ENCODE measurements at regions not wholly inside any gene's neighbourhood (a gene's known extent, or its start where the extent isn't known, plus 50 kb on each side); places are given as distances from the start of the nearest gene placed in this dataset.

GRCh38 chr5:109944461-109944860 is 254.7 kb downstream of the MAN2A1 start:
- H3K4me3 ChIP-seq (ENCODE audit: low read depth in 1 of 2, low read length in 2 of 2), result no peak overlapping the region
- H3K27ac ChIP-seq (ENCODE audit: low read depth, low read length), result no peak overlapping the region
- H3K27me3 ChIP-seq (ENCODE audit: control insufficient read depth in 1 of 2, insufficient read depth in 2 of 2, low read length in 2 of 2), result no peaks in the 10 kb centered on the region
- peaks cover 0 to 4% of the 10 kb centered on the region in 2 donors for H3K9me3 ChIP-seq (ENCODE audit: control insufficient read depth in 1 of 2, low read length in 2 of 2)
- H3K4me1 ChIP-seq (ENCODE audit: control insufficient read depth in 1 of 2, insufficient read depth in 2 of 2, low read length in 2 of 2), result no peaks in the 10 kb centered on the region
- H3K9ac ChIP-seq (ENCODE audit: low read depth in 1 of 2, low read length in 2 of 2), result no peak overlapping the region
- no peaks in the 10 kb centered on the region for H3K36me3 ChIP-seq (ENCODE audit: control insufficient read depth in 1 of 2, insufficient read depth in 2 of 2, low read length in 2 of 2)

DNA sequence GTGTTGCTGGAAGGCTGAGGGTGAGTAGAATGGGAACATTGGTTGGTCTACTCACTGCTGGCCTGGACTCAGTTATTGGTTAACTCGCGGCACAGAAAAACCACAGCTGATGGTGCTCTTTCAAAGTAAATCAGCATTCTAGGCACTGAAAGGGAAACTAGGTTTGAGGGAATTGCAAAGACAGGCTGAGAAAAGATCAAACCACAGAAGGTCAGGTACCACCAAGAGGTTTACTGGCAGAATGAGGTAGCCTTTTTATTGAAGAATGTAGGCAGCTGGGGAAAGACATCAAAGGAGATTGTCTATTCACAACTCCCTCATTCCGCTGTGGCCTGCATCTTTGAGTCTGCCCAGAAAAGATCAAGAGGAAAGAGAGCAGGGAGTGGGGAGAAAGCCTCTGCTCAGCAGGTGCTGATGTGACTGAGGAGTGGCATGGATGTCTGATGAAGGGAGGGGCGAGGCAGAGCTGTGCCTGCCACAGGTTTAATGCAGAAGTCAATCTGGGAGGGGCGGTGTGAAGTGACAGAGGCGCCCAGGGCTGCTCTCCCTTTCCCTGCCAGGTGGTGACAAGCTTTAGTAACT is 255.5 kb downstream of the MAN2A1 start:
- no peaks in the 10 kb centered on the region for H3K27me3 ChIP-seq (ENCODE audit: control insufficient read depth in 1 of 2, insufficient read depth in 2 of 2, low read length in 2 of 2)
- no peaks in the 10 kb centered on the region for H3K36me3 ChIP-seq (ENCODE audit: control insufficient read depth in 1 of 2, insufficient read depth in 2 of 2, low read length in 2 of 2)
- no peak overlapping the region for H3K9ac ChIP-seq (ENCODE audit: low read depth in 1 of 2, low read length in 2 of 2)
- H3K4me3 ChIP-seq (ENCODE audit: low read depth in 1 of 2, low read length in 2 of 2), result no peak overlapping the region
- H3K9me3 ChIP-seq (ENCODE audit: control insufficient read depth in 1 of 2, low read length in 2 of 2), result peaks cover 0 to 3% of the 10 kb centered on the region in 2 donors
- H3K27ac ChIP-seq (ENCODE audit: low read depth, low read length), result no peak overlapping the region
- H3K4me1 ChIP-seq (ENCODE audit: control insufficient read depth in 1 of 2, insufficient read depth in 2 of 2, low read length in 2 of 2), result no peaks in the 10 kb centered on the region

DNA sequence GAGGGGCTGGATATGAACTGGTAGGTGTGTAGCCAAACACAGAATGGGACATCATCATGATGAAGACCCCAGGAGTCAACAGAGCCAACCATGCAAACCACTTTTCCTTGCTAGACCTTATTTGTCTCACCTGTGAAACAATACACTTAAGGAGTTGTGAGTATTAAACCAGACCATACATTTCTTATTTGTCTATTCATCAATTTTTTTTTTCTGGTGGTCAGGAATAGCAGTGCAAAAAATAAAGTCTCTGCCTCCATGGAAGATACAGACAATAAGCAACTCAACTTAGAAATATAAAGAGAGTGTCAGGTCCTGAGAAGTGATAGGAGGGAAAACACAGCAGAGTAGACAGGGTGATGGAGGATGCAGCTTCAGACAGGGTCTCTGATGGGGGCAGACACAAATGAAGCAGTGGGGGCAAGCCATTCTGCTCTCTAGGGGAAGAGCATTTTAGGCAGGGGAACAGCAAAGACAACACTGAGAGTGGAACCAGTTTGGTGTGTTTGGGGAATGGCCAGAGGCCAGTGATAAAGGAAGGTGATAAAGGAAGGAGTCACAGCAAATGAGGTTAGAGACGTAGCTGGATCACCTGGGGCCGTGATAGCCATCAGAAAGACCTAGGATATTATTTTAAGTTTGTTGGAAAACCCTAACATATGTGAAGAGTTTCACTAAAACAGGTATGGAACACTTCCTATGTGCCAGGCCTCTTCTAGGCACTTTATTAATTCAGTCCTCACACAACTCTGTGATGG is 256.2 kb downstream of the MAN2A1 start:
- H3K27ac ChIP-seq (ENCODE audit: low read depth, low read length), result no peak overlapping the region
- H3K27me3 ChIP-seq (ENCODE audit: control insufficient read depth in 1 of 2, insufficient read depth in 2 of 2, low read length in 2 of 2), result no peaks in the 10 kb centered on the region
- no peaks in the 10 kb centered on the region for H3K9me3 ChIP-seq (ENCODE audit: control insufficient read depth in 1 of 2, low read length in 2 of 2)
- no peaks in the 10 kb centered on the region for H3K36me3 ChIP-seq (ENCODE audit: control insufficient read depth in 1 of 2, insufficient read depth in 2 of 2, low read length in 2 of 2)
- no peak overlapping the region for H3K4me3 ChIP-seq (ENCODE audit: low read depth in 1 of 2, low read length in 2 of 2)
- H3K9ac ChIP-seq (ENCODE audit: low read depth in 1 of 2, low read length in 2 of 2), result no peak overlapping the region
- H3K4me1 ChIP-seq (ENCODE audit: control insufficient read depth in 1 of 2, insufficient read depth in 2 of 2, low read length in 2 of 2), result no peaks in the 10 kb centered on the region

DNA sequence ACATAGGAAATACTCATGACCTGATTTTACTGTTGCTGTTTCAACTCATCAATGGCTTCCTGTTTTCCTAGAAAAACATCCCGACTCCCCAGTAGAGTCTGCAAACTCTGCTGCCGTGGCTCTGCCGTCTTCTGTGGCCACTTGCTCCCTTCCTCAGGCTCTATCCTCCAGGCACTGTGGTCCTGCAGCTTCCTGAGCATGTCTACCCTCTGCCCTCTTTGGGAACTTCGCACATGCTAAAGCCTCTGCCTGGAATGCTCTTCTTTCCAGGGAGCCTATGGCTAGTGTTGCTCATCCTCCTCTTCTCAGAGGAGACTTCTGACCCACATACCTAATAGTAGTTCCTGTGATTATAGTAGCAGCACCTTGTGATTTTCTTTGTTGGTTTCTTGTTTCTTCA is 256.9 kb downstream of the MAN2A1 start:
- H3K9me3 ChIP-seq (ENCODE audit: control insufficient read depth in 1 of 2, low read length in 2 of 2), result no peaks in the 10 kb centered on the region
- no peaks in the 10 kb centered on the region for H3K27me3 ChIP-seq (ENCODE audit: control insufficient read depth in 1 of 2, insufficient read depth in 2 of 2, low read length in 2 of 2)
- no peak overlapping the region for H3K27ac ChIP-seq (ENCODE audit: low read depth, low read length)
- no peak overlapping the region for H3K4me3 ChIP-seq (ENCODE audit: low read depth in 1 of 2, low read length in 2 of 2)
- H3K36me3 ChIP-seq (ENCODE audit: control insufficient read depth in 1 of 2, insufficient read depth in 2 of 2, low read length in 2 of 2), result no peaks in the 10 kb centered on the region
- no peak overlapping the region for H3K9ac ChIP-seq (ENCODE audit: low read depth in 1 of 2, low read length in 2 of 2)
- H3K4me1 ChIP-seq (ENCODE audit: control insufficient read depth in 1 of 2, insufficient read depth in 2 of 2, low read length in 2 of 2), result no peaks in the 10 kb centered on the region

GRCh38 chr5:109947667-109948066 is 257.9 kb downstream of the MAN2A1 start:
- no peaks in the 10 kb centered on the region for H3K36me3 ChIP-seq (ENCODE audit: control insufficient read depth in 1 of 2, insufficient read depth in 2 of 2, low read length in 2 of 2)
- no peaks in the 10 kb centered on the region for H3K9me3 ChIP-seq (ENCODE audit: control insufficient read depth in 1 of 2, low read length in 2 of 2)
- no peaks in the 10 kb centered on the region for H3K27me3 ChIP-seq (ENCODE audit: control insufficient read depth in 1 of 2, insufficient read depth in 2 of 2, low read length in 2 of 2)
- no peak overlapping the region for H3K9ac ChIP-seq (ENCODE audit: low read depth in 1 of 2, low read length in 2 of 2)
- no peak overlapping the region for H3K27ac ChIP-seq (ENCODE audit: low read depth, low read length)
- H3K4me1 ChIP-seq (ENCODE audit: control insufficient read depth in 1 of 2, insufficient read depth in 2 of 2, low read length in 2 of 2), result no peaks in the 10 kb centered on the region
- H3K4me3 ChIP-seq (ENCODE audit: low read depth in 1 of 2, low read length in 2 of 2), result no peak overlapping the region

- Histone ChIP-seq H3K36me3 (ENCODE audit: control insufficient read depth in 1 of 2, insufficient read depth in 2 of 2, low read length in 2 of 2) (no peaks in the 10 kb centered on the region), H3K4me3 (ENCODE audit: low read depth in 1 of 2, low read length in 2 of 2) (no peak overlapping the region), H3K27ac (ENCODE audit: low read depth, low read length) (no peak overlapping the region), H3K9ac (ENCODE audit: low read depth in 1 of 2, low read length in 2 of 2) (no peak overlapping the region), H3K4me1 (ENCODE audit: control insufficient read depth in 1 of 2, insufficient read depth in 2 of 2, low read length in 2 of 2) (no peaks in the 10 kb centered on the region), H3K9me3 (ENCODE audit: control insufficient read depth in 1 of 2, low read length in 2 of 2) (no peaks in the 10 kb centered on the region), H3K27me3 (ENCODE audit: control insufficient read depth in 1 of 2, insufficient read depth in 2 of 2, low read length in 2 of 2) (no peaks in the 10 kb centered on the region)
Measured at GRCh38 chr5:109950634-109951033, 260.9 kb downstream of the MAN2A1 start.

GRCh38 chr5:109951348-109951747 is 261.6 kb downstream of the MAN2A1 start:
- Histone ChIP-seq H3K4me1 (ENCODE audit: control insufficient read depth in 1 of 2, insufficient read depth in 2 of 2, low read length in 2 of 2) (no peaks in the 10 kb centered on the region), H3K36me3 (ENCODE audit: control insufficient read depth in 1 of 2, insufficient read depth in 2 of 2, low read length in 2 of 2) (no peaks in the 10 kb centered on the region), H3K27me3 (ENCODE audit: control insufficient read depth in 1 of 2, insufficient read depth in 2 of 2, low read length in 2 of 2) (no peaks in the 10 kb centered on the region), H3K9me3 (ENCODE audit: control insufficient read depth in 1 of 2, low read length in 2 of 2) (no peaks in the 10 kb centered on the region), H3K27ac (ENCODE audit: low read depth, low read length) (no peak overlapping the region), H3K9ac (ENCODE audit: low read depth in 1 of 2, low read length in 2 of 2) (no peak overlapping the region), H3K4me3 (ENCODE audit: low read depth in 1 of 2, low read length in 2 of 2) (no peak overlapping the region)

DNA sequence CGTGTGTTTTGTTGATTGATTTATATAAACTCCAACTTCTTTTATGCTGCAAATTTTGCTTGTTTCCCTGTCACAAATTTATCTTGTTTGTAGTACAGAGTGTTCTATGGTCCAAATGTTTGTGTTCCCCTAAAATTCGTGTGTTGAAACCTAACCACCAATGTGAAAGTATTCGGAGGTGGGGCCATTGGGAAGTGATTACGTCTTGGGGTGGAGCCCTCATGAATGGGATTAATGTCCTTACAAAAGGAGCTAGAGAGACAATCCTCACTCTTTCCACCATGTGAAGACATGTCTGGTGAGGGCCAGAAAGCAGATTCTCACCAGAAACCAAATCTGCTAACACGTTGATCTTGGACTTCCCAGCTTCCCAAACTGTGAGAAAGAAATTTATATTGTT is 262.0 kb downstream of the MAN2A1 start:
- H3K4me3 ChIP-seq (ENCODE audit: low read depth in 1 of 2, low read length in 2 of 2), result no peak overlapping the region
- no peaks in the 10 kb centered on the region for H3K4me1 ChIP-seq (ENCODE audit: control insufficient read depth in 1 of 2, insufficient read depth in 2 of 2, low read length in 2 of 2)
- no peak overlapping the region for H3K9ac ChIP-seq (ENCODE audit: low read depth in 1 of 2, low read length in 2 of 2)
- no peaks in the 10 kb centered on the region for H3K27me3 ChIP-seq (ENCODE audit: control insufficient read depth in 1 of 2, insufficient read depth in 2 of 2, low read length in 2 of 2)
- no peak overlapping the region for H3K27ac ChIP-seq (ENCODE audit: low read depth, low read length)
- H3K9me3 ChIP-seq (ENCODE audit: control insufficient read depth in 1 of 2, low read length in 2 of 2), result no peaks in the 10 kb centered on the region
- H3K36me3 ChIP-seq (ENCODE audit: control insufficient read depth in 1 of 2, insufficient read depth in 2 of 2, low read length in 2 of 2), result no peaks in the 10 kb centered on the region

DNA sequence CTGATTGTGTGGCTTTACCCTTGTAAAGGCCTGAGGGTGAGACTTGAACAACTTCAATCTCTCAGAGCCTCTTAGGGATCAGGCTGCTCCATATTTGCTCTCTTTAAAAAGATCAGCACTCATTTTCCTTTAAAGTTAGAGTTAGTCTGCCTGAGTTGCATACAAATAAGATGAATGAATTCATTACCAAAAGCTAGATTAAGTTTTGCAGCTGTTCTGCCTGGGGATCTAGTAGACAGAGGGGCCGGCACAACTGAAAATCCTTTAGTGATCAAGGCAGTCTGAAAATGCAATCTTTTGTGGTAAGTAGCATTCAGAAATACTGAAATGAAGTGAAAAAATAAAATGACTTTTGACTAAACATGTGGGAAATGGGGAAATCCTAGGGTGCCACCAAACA is 264.0 kb downstream of the MAN2A1 start:
- Histone ChIP-seq H3K4me1 (ENCODE audit: control insufficient read depth in 1 of 2, insufficient read depth in 2 of 2, low read length in 2 of 2) (no peaks in the 10 kb centered on the region), H3K27ac (ENCODE audit: low read depth, low read length) (no peak overlapping the region), H3K9me3 (ENCODE audit: control insufficient read depth in 1 of 2, low read length in 2 of 2) (no peaks in the 10 kb centered on the region), H3K9ac (ENCODE audit: low read depth in 1 of 2, low read length in 2 of 2) (no peak overlapping the region), H3K4me3 (ENCODE audit: low read depth in 1 of 2, low read length in 2 of 2) (no peak overlapping the region), H3K27me3 (ENCODE audit: control insufficient read depth in 1 of 2, insufficient read depth in 2 of 2, low read length in 2 of 2) (no peaks in the 10 kb centered on the region), H3K36me3 (ENCODE audit: control insufficient read depth in 1 of 2, insufficient read depth in 2 of 2, low read length in 2 of 2) (no peaks in the 10 kb centered on the region)

- H3K36me3 ChIP-seq (ENCODE audit: control insufficient read depth in 1 of 2, insufficient read depth in 2 of 2, low read length in 2 of 2), result no peaks in the 10 kb centered on the region
Measured at GRCh38 chr5:109956884-109957283, 267.2 kb downstream of the MAN2A1 start.

More at GRCh38 chr5:109956884-109957283, 267.2 kb downstream of the MAN2A1 start:
- no peaks in the 10 kb centered on the region for H3K9me3 ChIP-seq (ENCODE audit: control insufficient read depth in 1 of 2, low read length in 2 of 2)
- H3K4me3 ChIP-seq (ENCODE audit: low read depth in 1 of 2, low read length in 2 of 2), result no peak overlapping the region
- H3K4me1 ChIP-seq (ENCODE audit: control insufficient read depth in 1 of 2, insufficient read depth in 2 of 2, low read length in 2 of 2), result no peaks in the 10 kb centered on the region
- no peak overlapping the region for H3K9ac ChIP-seq (ENCODE audit: low read depth in 1 of 2, low read length in 2 of 2)
- no peak overlapping the region for H3K27ac ChIP-seq (ENCODE audit: low read depth, low read length)
- no peaks in the 10 kb centered on the region for H3K27me3 ChIP-seq (ENCODE audit: control insufficient read depth in 1 of 2, insufficient read depth in 2 of 2, low read length in 2 of 2)
